ENCODE measurements at regions not wholly inside any gene's neighbourhood (a gene's known extent, or its start where the extent isn't known, plus 50 kb on each side); places are given as distances from the start of the nearest gene placed in this dataset.

DNA sequence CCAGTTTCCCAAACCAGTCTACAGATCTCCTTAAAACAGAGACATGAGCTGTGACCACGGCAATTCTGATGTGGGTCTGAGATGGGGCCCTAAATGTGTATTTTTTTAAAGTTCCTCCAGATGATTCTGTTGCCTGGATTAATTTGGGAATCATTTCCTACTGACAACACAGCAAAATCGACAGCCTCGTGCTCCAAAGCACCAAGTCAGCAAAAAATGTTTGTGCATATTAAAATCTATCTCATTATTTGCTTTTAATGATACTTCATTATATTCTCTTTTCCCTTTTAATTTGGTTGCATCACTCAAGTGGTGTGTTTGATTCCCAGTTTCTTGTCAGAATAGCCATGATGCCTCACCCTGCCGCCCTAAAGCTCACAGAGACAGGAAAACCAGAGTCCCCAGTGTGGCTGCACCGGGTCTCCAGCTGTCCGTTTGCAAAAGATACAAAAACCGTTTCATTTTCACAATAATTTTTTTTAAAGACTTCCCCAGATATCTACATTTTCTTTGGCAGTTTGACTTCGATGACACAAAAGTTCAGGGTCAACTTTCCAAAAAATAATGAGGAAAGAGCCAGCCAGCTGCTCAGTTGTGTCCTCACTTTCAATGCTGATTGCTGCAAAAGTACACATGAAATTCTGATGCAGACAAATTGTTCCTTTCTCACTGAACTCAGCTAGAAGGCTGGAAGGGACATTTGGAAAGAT lies 443.2 kb upstream of the ID2 start:
- TF ChIP-seq, protein P1, sequence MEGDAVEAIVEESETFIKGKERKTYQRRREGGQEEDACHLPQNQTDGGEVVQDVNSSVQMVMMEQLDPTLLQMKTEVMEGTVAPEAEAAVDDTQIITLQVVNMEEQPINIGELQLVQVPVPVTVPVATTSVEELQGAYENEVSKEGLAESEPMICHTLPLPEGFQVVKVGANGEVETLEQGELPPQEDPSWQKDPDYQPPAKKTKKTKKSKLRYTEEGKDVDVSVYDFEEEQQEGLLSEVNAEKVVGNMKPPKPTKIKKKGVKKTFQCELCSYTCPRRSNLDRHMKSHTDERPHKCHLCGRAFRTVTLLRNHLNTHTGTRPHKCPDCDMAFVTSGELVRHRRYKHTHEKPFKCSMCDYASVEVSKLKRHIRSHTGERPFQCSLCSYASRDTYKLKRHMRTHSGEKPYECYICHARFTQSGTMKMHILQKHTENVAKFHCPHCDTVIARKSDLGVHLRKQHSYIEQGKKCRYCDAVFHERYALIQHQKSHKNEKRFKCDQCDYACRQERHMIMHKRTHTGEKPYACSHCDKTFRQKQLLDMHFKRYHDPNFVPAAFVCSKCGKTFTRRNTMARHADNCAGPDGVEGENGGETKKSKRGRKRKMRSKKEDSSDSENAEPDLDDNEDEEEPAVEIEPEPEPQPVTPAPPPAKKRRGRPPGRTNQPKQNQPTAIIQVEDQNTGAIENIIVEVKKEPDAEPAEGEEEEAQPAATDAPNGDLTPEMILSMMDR (IDR thresholded peaks at IDR 0.05), result no peak
- no peak for TF ChIP-seq POLR2A (IDR thresholded peaks at IDR 0.05)

All from heart left ventricle (tissue), 13 donors.